ENCODE measurements at regions not wholly inside any gene's neighbourhood (a gene's known extent, or its start where the extent isn't known, plus 50 kb on each side); places are given as distances from the start of the nearest gene placed in this dataset.

GRCh38 chr1:96478228-96478627 is 243.4 kb upstream of the PTBP2 start:
- TF ChIP-seq CTCF (conservative IDR thresholded peaks at IDR 0.05; ENCODE audit: low read length) (no peak), EZH2phosphoT487 (IDR thresholded peaks at IDR 0.05; ENCODE audit: borderline replicate concordance) (no peak)
